ENCODE measurements at regions not wholly inside any gene's neighbourhood (a gene's known extent, or its start where the extent isn't known, plus 50 kb on each side); places are given as distances from the start of the nearest gene placed in this dataset.

DNA sequence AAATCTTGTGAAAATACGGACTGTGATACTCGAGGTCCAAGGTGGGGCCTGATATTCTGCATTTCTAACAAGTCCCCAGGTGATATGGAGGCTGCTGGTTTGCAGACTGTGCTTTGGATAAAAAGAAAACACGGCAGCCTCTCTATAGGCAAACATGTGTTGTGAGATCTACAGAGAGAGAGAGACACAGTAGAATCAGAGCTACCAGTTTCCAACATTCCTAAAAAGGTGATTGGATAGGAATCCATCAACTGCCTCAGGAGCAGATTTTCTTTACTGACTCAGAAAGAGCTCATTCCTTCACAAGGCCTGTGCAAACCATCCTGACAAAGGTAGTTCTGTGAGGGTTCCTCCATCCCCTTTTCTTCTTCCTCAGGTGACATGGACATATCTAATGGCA, 651.6 kb upstream of the CAMK1G start:
- Histone ChIP-seq H3K4me3 (ENCODE audit: low read length) (no peak overlapping the region), H3K36me3 (ENCODE audit: control insufficient read depth, insufficient read depth, low read length) (no peaks in the 10 kb centered on the region), H3K4me1 (ENCODE audit: control insufficient read depth, insufficient read depth, low read length) (no peaks in the 10 kb centered on the region), H3K27ac (ENCODE audit: low read depth, low read length) (no peak overlapping the region), H3K27me3 (ENCODE audit: control insufficient read depth, insufficient read depth, low read length, poor library complexity, severe bottlenecking) (no peaks in the 10 kb centered on the region), H3K9me3 (ENCODE audit: control insufficient read depth, low read length) (no peaks in the 10 kb centered on the region), H3K9ac (ENCODE audit: extremely low read depth, low read length, poor library complexity, severe bottlenecking) (no peak overlapping the region)
- 79% methylated on average over 3 of the region's 3 CpGs; no CpG with 5 or more reads in 1 of the 2 experiments for WGBS, 2 experiments (ENCODE audit: insufficient coverage in 1 of 2, insufficient read length in 1 of 2)
- Mint-ChIP-seq H3K27me3 (ENCODE audit: insufficient read depth) (peaks cover 2% of the 10 kb centered on the region), H3K4me1 (peaks cover 7% of the 10 kb centered on the region), H3K36me3 (ENCODE audit: low read depth) (no peaks in the 10 kb centered on the region), H3K27ac (no peak overlapping the region), H3K4me3 (no peak overlapping the region), H3K9me3 (no peaks in the 10 kb centered on the region)
- DNase-seq, result no peak
- TF ChIP-seq, protein P1, sequence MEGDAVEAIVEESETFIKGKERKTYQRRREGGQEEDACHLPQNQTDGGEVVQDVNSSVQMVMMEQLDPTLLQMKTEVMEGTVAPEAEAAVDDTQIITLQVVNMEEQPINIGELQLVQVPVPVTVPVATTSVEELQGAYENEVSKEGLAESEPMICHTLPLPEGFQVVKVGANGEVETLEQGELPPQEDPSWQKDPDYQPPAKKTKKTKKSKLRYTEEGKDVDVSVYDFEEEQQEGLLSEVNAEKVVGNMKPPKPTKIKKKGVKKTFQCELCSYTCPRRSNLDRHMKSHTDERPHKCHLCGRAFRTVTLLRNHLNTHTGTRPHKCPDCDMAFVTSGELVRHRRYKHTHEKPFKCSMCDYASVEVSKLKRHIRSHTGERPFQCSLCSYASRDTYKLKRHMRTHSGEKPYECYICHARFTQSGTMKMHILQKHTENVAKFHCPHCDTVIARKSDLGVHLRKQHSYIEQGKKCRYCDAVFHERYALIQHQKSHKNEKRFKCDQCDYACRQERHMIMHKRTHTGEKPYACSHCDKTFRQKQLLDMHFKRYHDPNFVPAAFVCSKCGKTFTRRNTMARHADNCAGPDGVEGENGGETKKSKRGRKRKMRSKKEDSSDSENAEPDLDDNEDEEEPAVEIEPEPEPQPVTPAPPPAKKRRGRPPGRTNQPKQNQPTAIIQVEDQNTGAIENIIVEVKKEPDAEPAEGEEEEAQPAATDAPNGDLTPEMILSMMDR (conservative IDR thresholded peaks at IDR 0.05), result no peak

DNA sequence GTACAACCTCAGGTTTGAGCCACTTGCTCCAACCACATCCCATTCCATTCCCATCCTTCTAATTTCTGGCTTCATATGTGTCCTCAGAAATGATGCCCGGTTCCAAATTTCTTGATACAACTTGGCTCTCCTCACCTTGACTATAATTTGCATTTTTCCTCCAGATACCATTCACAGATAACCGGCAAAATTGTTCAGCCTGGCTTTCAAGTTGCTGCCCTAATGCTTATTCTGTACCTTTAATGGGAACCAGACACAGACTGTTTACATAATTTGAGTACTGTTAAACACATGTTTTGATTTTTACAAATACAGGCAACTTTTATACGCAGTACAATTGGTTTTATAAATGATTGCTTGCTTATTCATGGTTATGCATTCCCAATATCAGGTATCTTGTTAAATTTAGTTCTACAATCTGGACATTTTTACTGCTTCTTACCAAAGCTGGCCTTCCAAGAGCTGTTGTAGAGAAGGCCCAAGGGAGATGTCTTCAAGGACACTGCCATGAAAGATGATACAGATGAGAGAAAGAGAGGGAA, 649.5 kb upstream of the CAMK1G start:
- 97% methylated on average over 3 of the region's 3 CpGs for WGBS, 2 experiments (ENCODE audit: insufficient coverage in 1 of 2, insufficient read length in 1 of 2)

DNA sequence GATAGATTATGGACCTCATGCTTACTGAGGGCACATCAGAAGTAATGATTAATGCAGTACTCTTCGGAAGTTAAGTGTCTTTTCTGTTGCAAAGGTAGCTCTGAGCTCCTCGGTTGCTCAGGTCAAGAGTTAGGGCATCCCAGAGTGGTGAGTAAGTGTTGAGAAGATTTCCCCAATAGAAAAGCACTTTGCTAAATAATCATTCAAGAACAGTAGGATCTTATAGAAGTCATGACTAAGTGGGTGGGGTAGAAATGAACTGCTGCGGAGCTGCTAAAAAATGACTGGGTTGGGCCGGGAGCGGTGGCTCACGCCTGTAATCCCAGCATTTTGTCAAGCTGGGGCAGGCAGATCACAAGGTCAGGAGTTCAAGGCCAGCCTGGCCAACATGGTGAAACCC, 648.6 kb upstream of the CAMK1G start:
- H3K4me1 ChIP-seq (ENCODE audit: control insufficient read depth, insufficient read depth, low read length), result peaks cover 3% of the 10 kb centered on the region
- 78 to 86% methylated on average over 2 to 6 of the region's 6 CpGs for WGBS, 2 experiments (ENCODE audit: insufficient coverage in 1 of 2, insufficient read length in 1 of 2)
- Mint-ChIP-seq H3K9me3 (no peaks in the 10 kb centered on the region), H3K4me3 (no peak overlapping the region), H3K4me1 (peaks cover 14% of the 10 kb centered on the region), H3K27me3 (ENCODE audit: insufficient read depth) (peaks cover 4% of the 10 kb centered on the region), H3K27ac (no peak overlapping the region), H3K36me3 (ENCODE audit: low read depth) (no peaks in the 10 kb centered on the region)
- H3K36me3 ChIP-seq (ENCODE audit: control insufficient read depth, insufficient read depth, low read length), result no peaks in the 10 kb centered on the region
- H3K9me3 ChIP-seq (ENCODE audit: control insufficient read depth, low read length), result no peaks in the 10 kb centered on the region
- no peaks in the 10 kb centered on the region for H3K27me3 ChIP-seq (ENCODE audit: control insufficient read depth, insufficient read depth, low read length, poor library complexity, severe bottlenecking)
- H3K27ac ChIP-seq (ENCODE audit: low read depth, low read length), result no peak overlapping the region
- H3K9ac ChIP-seq (ENCODE audit: extremely low read depth, low read length, poor library complexity, severe bottlenecking), result no peak overlapping the region
- H3K4me3 ChIP-seq (ENCODE audit: low read length), result no peak overlapping the region
- TF ChIP-seq, protein P1 (conservative IDR thresholded peaks at IDR 0.05), result no peak
- no peak for DNase-seq

More for the DNA sequence above, 649.5 kb upstream of the CAMK1G start:
- H3K27ac ChIP-seq (ENCODE audit: low read depth, low read length), result no peak overlapping the region
- Mint-ChIP-seq H3K36me3 (ENCODE audit: low read depth) (no peaks in the 10 kb centered on the region), H3K27ac (no peak overlapping the region), H3K9me3 (no peaks in the 10 kb centered on the region), H3K4me1 (peaks cover 14% of the 10 kb centered on the region), H3K4me3 (no peak overlapping the region), H3K27me3 (ENCODE audit: insufficient read depth) (peaks cover 4% of the 10 kb centered on the region)
- TF ChIP-seq, protein P1 (conservative IDR thresholded peaks at IDR 0.05), result no peak
- no peak for DNase-seq
- no peaks in the 10 kb centered on the region for H3K9me3 ChIP-seq (ENCODE audit: control insufficient read depth, low read length)
- no peak overlapping the region for H3K4me3 ChIP-seq (ENCODE audit: low read length)
- no peaks in the 10 kb centered on the region for H3K27me3 ChIP-seq (ENCODE audit: control insufficient read depth, insufficient read depth, low read length, poor library complexity, severe bottlenecking)
- peaks cover 3% of the 10 kb centered on the region for H3K4me1 ChIP-seq (ENCODE audit: control insufficient read depth, insufficient read depth, low read length)
- no peaks in the 10 kb centered on the region for H3K36me3 ChIP-seq (ENCODE audit: control insufficient read depth, insufficient read depth, low read length)
- no peak overlapping the region for H3K9ac ChIP-seq (ENCODE audit: extremely low read depth, low read length, poor library complexity, severe bottlenecking)

Data from endodermal cell (in vitro differentiated cells).